ENCODE measurements at regions not wholly inside any gene's neighbourhood (a gene's known extent, or its start where the extent isn't known, plus 50 kb on each side); places are given as distances from the start of the nearest gene placed in this dataset.

- TF ChIP-seq YY1 (IDR thresholded peaks at IDR 0.05; ENCODE audit: low read depth): no peak
- TF ChIP-seq, protein P1, sequence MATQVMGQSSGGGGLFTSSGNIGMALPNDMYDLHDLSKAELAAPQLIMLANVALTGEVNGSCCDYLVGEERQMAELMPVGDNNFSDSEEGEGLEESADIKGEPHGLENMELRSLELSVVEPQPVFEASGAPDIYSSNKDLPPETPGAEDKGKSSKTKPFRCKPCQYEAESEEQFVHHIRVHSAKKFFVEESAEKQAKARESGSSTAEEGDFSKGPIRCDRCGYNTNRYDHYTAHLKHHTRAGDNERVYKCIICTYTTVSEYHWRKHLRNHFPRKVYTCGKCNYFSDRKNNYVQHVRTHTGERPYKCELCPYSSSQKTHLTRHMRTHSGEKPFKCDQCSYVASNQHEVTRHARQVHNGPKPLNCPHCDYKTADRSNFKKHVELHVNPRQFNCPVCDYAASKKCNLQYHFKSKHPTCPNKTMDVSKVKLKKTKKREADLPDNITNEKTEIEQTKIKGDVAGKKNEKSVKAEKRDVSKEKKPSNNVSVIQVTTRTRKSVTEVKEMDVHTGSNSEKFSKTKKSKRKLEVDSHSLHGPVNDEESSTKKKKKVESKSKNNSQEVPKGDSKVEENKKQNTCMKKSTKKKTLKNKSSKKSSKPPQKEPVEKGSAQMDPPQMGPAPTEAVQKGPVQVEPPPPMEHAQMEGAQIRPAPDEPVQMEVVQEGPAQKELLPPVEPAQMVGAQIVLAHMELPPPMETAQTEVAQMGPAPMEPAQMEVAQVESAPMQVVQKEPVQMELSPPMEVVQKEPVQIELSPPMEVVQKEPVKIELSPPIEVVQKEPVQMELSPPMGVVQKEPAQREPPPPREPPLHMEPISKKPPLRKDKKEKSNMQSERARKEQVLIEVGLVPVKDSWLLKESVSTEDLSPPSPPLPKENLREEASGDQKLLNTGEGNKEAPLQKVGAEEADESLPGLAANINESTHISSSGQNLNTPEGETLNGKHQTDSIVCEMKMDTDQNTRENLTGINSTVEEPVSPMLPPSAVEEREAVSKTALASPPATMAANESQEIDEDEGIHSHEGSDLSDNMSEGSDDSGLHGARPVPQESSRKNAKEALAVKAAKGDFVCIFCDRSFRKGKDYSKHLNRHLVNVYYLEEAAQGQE (IDR thresholded peaks at IDR 0.05; ENCODE audit: low read depth): no peak
These were observed 226.1 kb upstream of the RREB1 start for GRCh38 chr6:6881438-6882225.

All from Ishikawa (cell line).